HL-60 (cell line): ENCODE measurements at regions not wholly inside any gene's neighbourhood (a gene's known extent, or its start where the extent isn't known, plus 50 kb on each side); places are given as distances from the start of the nearest gene placed in this dataset.

Experiments
- DNase-seq, 2 experiments: peaks; one replicate each; pipeline ENCODE4 v3.0.0-alpha.2; 2010 to 2020; ENCODE audit warnings: low read depth in 1 of 2, low spot score in 1 of 2
- H3K27ac ChIP-seq: fragments of 250-450 bp; sonication (Bioruptor Pico); replicated peaks from 2 replicates; pipeline ENCODE4 v1.5.1; 2020; ENCODE audit warnings: mild to moderate bottlenecking, moderate library complexity
- H3K27me3 ChIP-seq: fragments of 250-450 bp; sonication (Bioruptor Pico); 2 replicates; pipeline ENCODE4 v1.5.1; 2021; ENCODE audit warnings: mild to moderate bottlenecking, moderate library complexity; ENCODE audit not compliant: insufficient read depth, poor library complexity, severe bottlenecking
- H3K4me3 ChIP-seq: replicated peaks from 2 replicates; pipeline ENCODE4 v1.5.1; 2011; ENCODE audit warnings: mild to moderate bottlenecking, control low read depth, low read length; ENCODE audit not compliant: insufficient read depth
- GABPA ChIP-seq: IDR thresholded peaks from 2 replicates; pipeline ENCODE4 v1.6.1; 2012; ENCODE audit warnings: low read depth
- POLR2AphosphoS5 ChIP-seq: IDR thresholded peaks from 2 replicates; pipeline ENCODE4 v1.6.1; 2012; ENCODE audit warnings: low read depth
- SPI1 ChIP-seq: IDR thresholded peaks from 2 replicates; pipeline ENCODE4 v1.6.1; 2012; ENCODE audit warnings: low read depth, mild to moderate bottlenecking, borderline replicate concordance
- TF ChIP-seq, protein P1 (sequence below): IDR thresholded peaks from one replicate; pipeline ENCODE4 v1.5.1; 2011; ENCODE audit warnings: low read length, control low read depth, inconsistent platforms; ENCODE audit not compliant: insufficient read depth
- TF ChIP-seq, protein P2 (sequence below): IDR thresholded peaks from 2 replicates; pipeline ENCODE4 v1.6.1; 2012; ENCODE audit warnings: low read depth; ENCODE audit not compliant: insufficient replicate concordance

DNA sequence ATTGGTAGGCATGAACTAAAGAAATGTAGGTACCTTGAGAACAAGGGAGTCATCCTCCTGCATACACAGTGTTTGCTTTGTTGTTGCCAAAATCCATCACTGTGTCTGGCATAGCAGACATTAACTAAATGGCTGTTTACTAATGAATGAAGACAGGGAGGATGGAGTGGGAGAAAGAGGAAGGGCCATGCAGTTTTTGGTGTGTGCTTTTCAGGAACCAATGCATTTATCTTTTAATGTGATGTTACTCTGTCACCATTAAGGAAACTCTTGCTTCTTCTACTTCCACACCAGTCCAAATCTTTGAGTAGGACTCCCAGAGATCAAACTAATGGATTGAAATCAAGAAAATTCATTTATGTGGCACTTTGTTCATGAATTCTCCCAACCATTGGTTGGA is 55.6 kb upstream of the DUSP10 start:
- H3K27ac ChIP-seq: no peak overlapping the region
- TF ChIP-seq, protein P1, sequence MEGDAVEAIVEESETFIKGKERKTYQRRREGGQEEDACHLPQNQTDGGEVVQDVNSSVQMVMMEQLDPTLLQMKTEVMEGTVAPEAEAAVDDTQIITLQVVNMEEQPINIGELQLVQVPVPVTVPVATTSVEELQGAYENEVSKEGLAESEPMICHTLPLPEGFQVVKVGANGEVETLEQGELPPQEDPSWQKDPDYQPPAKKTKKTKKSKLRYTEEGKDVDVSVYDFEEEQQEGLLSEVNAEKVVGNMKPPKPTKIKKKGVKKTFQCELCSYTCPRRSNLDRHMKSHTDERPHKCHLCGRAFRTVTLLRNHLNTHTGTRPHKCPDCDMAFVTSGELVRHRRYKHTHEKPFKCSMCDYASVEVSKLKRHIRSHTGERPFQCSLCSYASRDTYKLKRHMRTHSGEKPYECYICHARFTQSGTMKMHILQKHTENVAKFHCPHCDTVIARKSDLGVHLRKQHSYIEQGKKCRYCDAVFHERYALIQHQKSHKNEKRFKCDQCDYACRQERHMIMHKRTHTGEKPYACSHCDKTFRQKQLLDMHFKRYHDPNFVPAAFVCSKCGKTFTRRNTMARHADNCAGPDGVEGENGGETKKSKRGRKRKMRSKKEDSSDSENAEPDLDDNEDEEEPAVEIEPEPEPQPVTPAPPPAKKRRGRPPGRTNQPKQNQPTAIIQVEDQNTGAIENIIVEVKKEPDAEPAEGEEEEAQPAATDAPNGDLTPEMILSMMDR: no peak
- H3K4me3 ChIP-seq: no peak overlapping the region
- no peak for DNase-seq
- no peaks in the 10 kb centered on the region for H3K27me3 ChIP-seq

DNA sequence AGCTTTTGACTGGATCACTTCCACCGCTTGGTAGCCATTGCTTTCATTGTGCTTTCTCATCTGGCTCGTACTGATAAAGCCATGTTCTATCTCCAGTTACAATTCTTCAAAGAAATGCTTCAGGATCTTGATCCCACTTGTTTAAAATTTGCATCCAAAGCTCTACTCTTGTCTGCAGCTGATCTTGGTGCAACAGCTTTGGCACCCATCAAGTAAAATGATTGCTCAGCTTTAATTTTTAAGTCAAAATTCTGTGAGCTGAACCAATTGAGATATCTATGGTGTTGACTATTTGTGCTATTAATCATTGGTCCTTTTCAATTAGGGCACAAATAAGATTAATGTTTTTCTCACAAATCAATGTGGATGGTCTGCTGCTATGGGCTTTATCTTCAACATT is 54.8 kb upstream of the DUSP10 start:
- H3K27me3 ChIP-seq: no peaks in the 10 kb centered on the region
- no peak for DNase-seq

DNA sequence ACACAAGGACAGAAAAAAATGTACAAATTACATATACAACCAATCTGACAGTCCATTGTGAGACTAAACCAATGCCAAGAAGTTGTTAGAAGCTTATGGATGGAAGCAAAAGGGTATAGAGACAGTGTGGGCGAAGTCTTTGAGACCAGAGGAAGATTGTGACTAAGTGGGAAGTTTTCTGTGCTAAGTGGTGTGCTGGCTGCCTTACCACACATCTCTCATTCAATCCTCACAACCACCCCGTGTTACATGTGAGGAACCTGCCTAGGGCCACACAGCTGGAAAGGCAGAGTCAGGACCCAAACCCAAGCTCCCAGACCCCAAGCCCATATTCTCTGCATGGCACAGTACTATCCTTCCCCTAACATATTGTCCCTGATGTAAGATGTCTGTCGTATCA is 53.5 kb upstream of the DUSP10 start:
- no peak overlapping the region for H3K4me3 ChIP-seq
- TF ChIP-seq POLR2AphosphoS5 (no peak), GABPA (no peak), SPI1 (no peak)
- TF ChIP-seq, protein P1: no peak
- TF ChIP-seq, protein P2, sequence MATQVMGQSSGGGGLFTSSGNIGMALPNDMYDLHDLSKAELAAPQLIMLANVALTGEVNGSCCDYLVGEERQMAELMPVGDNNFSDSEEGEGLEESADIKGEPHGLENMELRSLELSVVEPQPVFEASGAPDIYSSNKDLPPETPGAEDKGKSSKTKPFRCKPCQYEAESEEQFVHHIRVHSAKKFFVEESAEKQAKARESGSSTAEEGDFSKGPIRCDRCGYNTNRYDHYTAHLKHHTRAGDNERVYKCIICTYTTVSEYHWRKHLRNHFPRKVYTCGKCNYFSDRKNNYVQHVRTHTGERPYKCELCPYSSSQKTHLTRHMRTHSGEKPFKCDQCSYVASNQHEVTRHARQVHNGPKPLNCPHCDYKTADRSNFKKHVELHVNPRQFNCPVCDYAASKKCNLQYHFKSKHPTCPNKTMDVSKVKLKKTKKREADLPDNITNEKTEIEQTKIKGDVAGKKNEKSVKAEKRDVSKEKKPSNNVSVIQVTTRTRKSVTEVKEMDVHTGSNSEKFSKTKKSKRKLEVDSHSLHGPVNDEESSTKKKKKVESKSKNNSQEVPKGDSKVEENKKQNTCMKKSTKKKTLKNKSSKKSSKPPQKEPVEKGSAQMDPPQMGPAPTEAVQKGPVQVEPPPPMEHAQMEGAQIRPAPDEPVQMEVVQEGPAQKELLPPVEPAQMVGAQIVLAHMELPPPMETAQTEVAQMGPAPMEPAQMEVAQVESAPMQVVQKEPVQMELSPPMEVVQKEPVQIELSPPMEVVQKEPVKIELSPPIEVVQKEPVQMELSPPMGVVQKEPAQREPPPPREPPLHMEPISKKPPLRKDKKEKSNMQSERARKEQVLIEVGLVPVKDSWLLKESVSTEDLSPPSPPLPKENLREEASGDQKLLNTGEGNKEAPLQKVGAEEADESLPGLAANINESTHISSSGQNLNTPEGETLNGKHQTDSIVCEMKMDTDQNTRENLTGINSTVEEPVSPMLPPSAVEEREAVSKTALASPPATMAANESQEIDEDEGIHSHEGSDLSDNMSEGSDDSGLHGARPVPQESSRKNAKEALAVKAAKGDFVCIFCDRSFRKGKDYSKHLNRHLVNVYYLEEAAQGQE: no peak
- no peak for DNase-seq
- H3K27me3 ChIP-seq: no peaks in the 10 kb centered on the region
- H3K27ac ChIP-seq: no peak overlapping the region

More for the DNA sequence above, 54.8 kb upstream of the DUSP10 start:
- Histone ChIP-seq H3K27ac (no peak overlapping the region), H3K4me3 (no peak overlapping the region)
- no peak for TF ChIP-seq POLR2AphosphoS5
- TF ChIP-seq, protein P1: no peak
- no peak for TF ChIP-seq SPI1
- TF ChIP-seq, protein P2: no peak
- TF ChIP-seq GABPA: no peak

DNA sequence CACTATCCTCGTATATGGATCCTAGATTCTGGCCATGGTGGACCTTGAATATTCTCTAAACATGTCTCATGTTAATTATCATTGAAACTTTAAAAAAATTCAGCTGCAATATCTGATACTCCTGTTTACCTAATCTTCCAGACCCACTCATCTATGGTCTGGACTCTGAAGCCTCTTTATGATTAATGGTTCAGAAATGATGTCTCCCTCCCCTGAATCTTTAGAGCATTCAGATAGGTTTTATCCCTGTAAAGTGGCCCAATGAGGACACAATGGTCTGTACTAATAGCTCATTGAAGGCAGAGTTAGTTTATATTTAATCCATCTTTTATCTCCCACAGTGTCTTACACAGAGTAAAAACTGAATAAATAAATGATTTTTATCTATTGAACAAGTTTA is 53.0 kb upstream of the DUSP10 start:
- H3K4me3 ChIP-seq: no peak overlapping the region
- no peak for DNase-seq
- no peaks in the 10 kb centered on the region for H3K27me3 ChIP-seq
- TF ChIP-seq, protein P1: no peak
- no peak for TF ChIP-seq SPI1
- H3K27ac ChIP-seq: no peak overlapping the region
